ENCODE measurements at regions not wholly inside any gene's neighbourhood (a gene's known extent, or its start where the extent isn't known, plus 50 kb on each side); places are given as distances from the start of the nearest gene placed in this dataset.

GRCh38 chr2:188158337-188159100, 133.2 kb upstream of the GULP1 start:
- H3K27me3 ChIP-seq (ENCODE audit: control insufficient read depth in 4 of 4, insufficient read depth in 4 of 4, low read length in 3 of 4): no peaks in the 10 kb centered on the region
- H3K36me3 ChIP-seq (ENCODE audit: control insufficient read depth in 4 of 4, insufficient read depth in 3 of 4, low read depth in 1 of 4, low read length in 3 of 4): no peaks in the 10 kb centered on the region
- H3K9me3 ChIP-seq (ENCODE audit: control insufficient read depth in 4 of 4, low read length in 3 of 4): no peaks in the 10 kb centered on the region
- 81% methylated on average over 9 of the region's 9 CpGs for WGBS
- DNase-seq (ENCODE audit: low spot score): no peak
- TF ChIP-seq REST (IDR thresholded peaks at IDR 0.05) (no peak), FOXA2 (IDR thresholded peaks at IDR 0.05) (no peak), SP1 (IDR thresholded peaks at IDR 0.05) (no peak), YY1 (IDR thresholded peaks at IDR 0.05) (no peak), TAF1 (conservative IDR thresholded peaks at IDR 0.05) (no peak), RAD21 (IDR thresholded peaks at IDR 0.05) (no peak), JUND (IDR thresholded peaks at IDR 0.05) (no peak), ZBTB33 (IDR thresholded peaks at IDR 0.05) (no peak), MAX (IDR thresholded peaks at IDR 0.05) (no peak), CTCF (IDR thresholded peaks at IDR 0.05; ENCODE audit: low read depth, low read length, missing input control) (no peak), ATF3 (IDR thresholded peaks at IDR 0.05) (no peak), RXRA (IDR thresholded peaks at IDR 0.05) (no peak)
- H3K27ac ChIP-seq (ENCODE audit: low read depth in 1 of 2, low read length in 2 of 2): no peak overlapping the region
- H3K9ac ChIP-seq (ENCODE audit: low read depth in 1 of 2, low read length in 2 of 2): no peak overlapping the region
- H3K4me3 ChIP-seq (ENCODE audit: low read depth in 1 of 3, low read length in 3 of 3): no peak overlapping the region
- H3K4me1 ChIP-seq (ENCODE audit: control insufficient read depth in 4 of 4, insufficient read depth in 4 of 4, low read length in 3 of 4): no peaks in the 10 kb centered on the region

- Histone ChIP-seq H3K36me3 (ENCODE audit: control insufficient read depth in 4 of 4, insufficient read depth in 3 of 4, low read depth in 1 of 4, low read length in 3 of 4) (no peaks in the 10 kb centered on the region), H3K27me3 (ENCODE audit: control insufficient read depth in 4 of 4, insufficient read depth in 4 of 4, low read length in 3 of 4) (no peaks in the 10 kb centered on the region), H3K27ac (ENCODE audit: low read depth in 1 of 2, low read length in 2 of 2) (no peak overlapping the region), H3K4me1 (ENCODE audit: control insufficient read depth in 4 of 4, insufficient read depth in 4 of 4, low read length in 3 of 4) (no peaks in the 10 kb centered on the region), H3K9me3 (ENCODE audit: control insufficient read depth in 4 of 4, low read length in 3 of 4) (no peaks in the 10 kb centered on the region), H3K9ac (ENCODE audit: low read depth in 1 of 2, low read length in 2 of 2) (no peak overlapping the region), H3K4me3 (ENCODE audit: low read depth in 1 of 3, low read length in 3 of 3) (no peak overlapping the region)
- no peak for TF ChIP-seq EGR1 (IDR thresholded peaks at IDR 0.05; ENCODE audit: low read depth in 2 of 2)
- TF ChIP-seq NR2F2 (IDR thresholded peaks at IDR 0.05): no peak
- TF ChIP-seq ZBTB33 (IDR thresholded peaks at IDR 0.05): no peak
- TF ChIP-seq SP1 (IDR thresholded peaks at IDR 0.05): no peak
- no peak for TF ChIP-seq JUND (IDR thresholded peaks at IDR 0.05)
- no peak for TF ChIP-seq RXRA (IDR thresholded peaks at IDR 0.05)
- 74% methylated on average over 2 of the region's 2 CpGs for WGBS
- DNase-seq (ENCODE audit: low spot score): no peak
Measured at GRCh38 chr2:188159484-188159883, 132.2 kb upstream of the GULP1 start.

Data from liver (tissue), 8 donors.